Fibroblast of pulmonary artery (primary cell): ENCODE measurements at regions not wholly inside any gene's neighbourhood (a gene's known extent, or its start where the extent isn't known, plus 50 kb on each side); places are given as distances from the start of the nearest gene placed in this dataset.

Experiments
- DNase-seq: peaks from one replicate; pipeline ENCODE4 v3.0.0-alpha.2; 2010; ENCODE audit warnings: low read depth
- H3K4me3 ChIP-seq: replicated peaks from 2 replicates; pipeline ENCODE4 v1.5.1; 2011; ENCODE audit warnings: low read depth, mild to moderate bottlenecking, control low read depth, low read length, moderate library complexity
- CTCF ChIP-seq: IDR thresholded peaks from 2 replicates; pipeline ENCODE4 v1.5.1; 2011; ENCODE audit warnings: mild to moderate bottlenecking, control low read depth, low read length, inconsistent platforms; ENCODE audit errors: missing control alignments

- no peak overlapping the region for H3K4me3 ChIP-seq
- no peak for TF ChIP-seq CTCF
- no peak for DNase-seq
Observed at GRCh38 chr14:97251491-97252155, 454.4 kb downstream of the VRK1 start.

GRCh38 chr14:97253756-97254155 is 456.6 kb downstream of the VRK1 start:
- TF ChIP-seq CTCF = no peak
- DNase-seq = no peak
- no peak overlapping the region for H3K4me3 ChIP-seq

- no peak for DNase-seq
- H3K4me3 ChIP-seq = no peak overlapping the region
- TF ChIP-seq CTCF = no peak
Observed at GRCh38 chr14:97262336-97262735, 465.2 kb downstream of the VRK1 start.

- no peak for TF ChIP-seq CTCF
- no peak overlapping the region for H3K4me3 ChIP-seq
- no peak for DNase-seq
Observed at GRCh38 chr14:97264516-97265230, 467.5 kb downstream of the VRK1 start.

- TF ChIP-seq CTCF = no peak
- DNase-seq = no peak
- H3K4me3 ChIP-seq = no peak overlapping the region
Observed at GRCh38 chr14:97266653-97267052, 469.5 kb downstream of the VRK1 start.

- no peak overlapping the region for H3K4me3 ChIP-seq
- no peak for TF ChIP-seq CTCF
- no peak for DNase-seq
Observed at GRCh38 chr14:97267509-97267908, 470.3 kb downstream of the VRK1 start.

GRCh38 chr14:97268097-97268496 is 470.9 kb downstream of the VRK1 start:
- TF ChIP-seq CTCF = no peak
- no peak overlapping the region for H3K4me3 ChIP-seq
- no peak for DNase-seq
